ENCODE measurements at regions not wholly inside any gene's neighbourhood (a gene's known extent, or its start where the extent isn't known, plus 50 kb on each side); places are given as distances from the start of the nearest gene placed in this dataset.

DNA sequence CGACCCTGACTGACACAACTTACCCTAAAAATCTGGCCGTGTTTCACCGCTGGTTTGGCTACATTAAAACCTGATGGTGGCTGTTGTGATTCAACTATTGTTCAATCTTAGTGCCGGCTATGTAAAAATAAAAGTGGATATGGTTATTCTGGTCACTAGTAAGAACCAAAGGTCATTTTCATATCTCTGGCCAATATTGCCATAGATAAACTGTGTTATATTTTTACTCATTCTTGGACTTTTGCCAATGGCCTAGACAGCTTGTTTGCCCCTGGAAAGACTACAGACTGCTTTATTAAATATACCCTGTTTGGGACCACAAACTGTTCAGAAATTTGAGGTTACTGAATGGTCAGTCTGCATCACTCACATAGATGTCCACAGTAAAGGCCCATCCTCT lies 258.5 kb upstream of the KLHL1 start:
- ChIA-PET CTCF (no interaction called here), POLR2A (no interaction called here)
- H3K4me3 ChIP-seq (ENCODE audit: low read depth, low read length), result no peak overlapping the region
- no peak overlapping the region for H3K27ac ChIP-seq (ENCODE audit: extremely low read depth, low read depth, low read length)
- no peaks in the 10 kb centered on the region for H3K36me3 ChIP-seq (ENCODE audit: control insufficient read depth in 2 of 2, insufficient read depth in 1 of 2, low read length in 2 of 2)
- no peak for TF ChIP-seq ZNF830 (tag by site-specific recombination; IDR thresholded peaks at IDR 0.05; ENCODE audit: low read depth)
- no peak for TF ChIP-seq BCL11A (tag by site-specific recombination; IDR thresholded peaks at IDR 0.05; ENCODE audit: low read depth)
- TF ChIP-seq ZNF19 (tag by site-specific recombination; IDR thresholded peaks at IDR 0.05; ENCODE audit: low read depth), result no peak
- TF ChIP-seq ZNF292 (tag by site-specific recombination; IDR thresholded peaks at IDR 0.05; ENCODE audit: borderline replicate concordance, low read depth), result no peak
- no peak for TF ChIP-seq ZNF404 (tag by site-specific recombination; IDR thresholded peaks at IDR 0.05)
- TF ChIP-seq, protein P1, sequence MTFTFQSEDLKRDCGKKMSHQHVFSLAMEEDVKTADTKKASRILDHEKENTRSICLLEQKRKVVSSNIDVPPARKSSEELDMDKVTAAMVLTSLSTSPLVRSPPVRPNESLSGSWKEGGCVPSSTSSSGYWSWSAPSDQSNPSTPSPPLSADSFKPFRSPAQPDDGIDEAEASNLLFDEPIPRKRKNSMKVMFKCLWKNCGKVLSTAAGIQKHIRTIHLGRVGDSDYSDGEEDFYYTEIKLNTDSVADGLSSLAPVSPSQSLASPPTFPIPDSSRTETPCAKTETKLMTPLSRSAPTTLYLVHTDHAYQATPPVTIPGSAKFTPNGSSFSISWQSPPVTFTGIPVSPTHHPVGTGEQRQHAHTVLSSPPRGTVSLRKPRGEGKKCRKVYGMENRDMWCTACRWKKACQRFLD (tag by site-specific recombination; IDR thresholded peaks at IDR 0.05), result no peak
- no peak for TF ChIP-seq ZNF174 (tag by site-specific recombination; IDR thresholded peaks at IDR 0.05)
- no peaks in the 10 kb centered on the region for H3K9me3 ChIP-seq (ENCODE audit: control insufficient read depth, insufficient read depth, low read depth, low read length)
- H3K4me1 ChIP-seq (ENCODE audit: control insufficient read depth, insufficient read depth, low read length), result no peaks in the 10 kb centered on the region

- H3K9me3 ChIP-seq (ENCODE audit: control insufficient read depth, insufficient read depth, low read depth, low read length), result no peaks in the 10 kb centered on the region
- no peak overlapping the region for H3K4me3 ChIP-seq (ENCODE audit: low read depth, low read length)
- no peaks in the 10 kb centered on the region for H3K36me3 ChIP-seq (ENCODE audit: control insufficient read depth in 2 of 2, insufficient read depth in 1 of 2, low read length in 2 of 2)
- H3K4me1 ChIP-seq (ENCODE audit: control insufficient read depth, insufficient read depth, low read length), result no peaks in the 10 kb centered on the region
- TF ChIP-seq OSR2 (tag by site-specific recombination; IDR thresholded peaks at IDR 0.05) (no peak), AEBP2 (tag by site-specific recombination; IDR thresholded peaks at IDR 0.05; ENCODE audit: borderline replicate concordance) (no peak), ZBTB49 (tag by site-specific recombination; IDR thresholded peaks at IDR 0.05; ENCODE audit: low read depth) (no peak), ZNF366 (tag by site-specific recombination; conservative IDR thresholded peaks at IDR 0.05) (no peak), ZNF140 (tag by site-specific recombination; IDR thresholded peaks at IDR 0.05) (no peak), ZNF768 (tag by site-specific recombination; IDR thresholded peaks at IDR 0.05) (no peak), ZSCAN30 (tag by site-specific recombination; IDR thresholded peaks at IDR 0.05) (no peak), ZFP37 (tag by site-specific recombination; IDR thresholded peaks at IDR 0.05) (no peak), ZNF292 (tag by site-specific recombination; IDR thresholded peaks at IDR 0.05; ENCODE audit: borderline replicate concordance, low read depth) (no peak), ZNF513 (tag by site-specific recombination; IDR thresholded peaks at IDR 0.05) (no peak), ZNF404 (tag by site-specific recombination; IDR thresholded peaks at IDR 0.05) (no peak), ZNF521 (tag by site-specific recombination; IDR thresholded peaks at IDR 0.05) (no peak), KLF10 (tag by site-specific recombination; IDR thresholded peaks at IDR 0.05) (no peak), ZNF548 (tag by site-specific recombination; IDR thresholded peaks at IDR 0.05) (no peak), SCRT1 (tag by site-specific recombination; IDR thresholded peaks at IDR 0.05; ENCODE audit: borderline replicate concordance) (no peak)
- TF ChIP-seq, protein P2, sequence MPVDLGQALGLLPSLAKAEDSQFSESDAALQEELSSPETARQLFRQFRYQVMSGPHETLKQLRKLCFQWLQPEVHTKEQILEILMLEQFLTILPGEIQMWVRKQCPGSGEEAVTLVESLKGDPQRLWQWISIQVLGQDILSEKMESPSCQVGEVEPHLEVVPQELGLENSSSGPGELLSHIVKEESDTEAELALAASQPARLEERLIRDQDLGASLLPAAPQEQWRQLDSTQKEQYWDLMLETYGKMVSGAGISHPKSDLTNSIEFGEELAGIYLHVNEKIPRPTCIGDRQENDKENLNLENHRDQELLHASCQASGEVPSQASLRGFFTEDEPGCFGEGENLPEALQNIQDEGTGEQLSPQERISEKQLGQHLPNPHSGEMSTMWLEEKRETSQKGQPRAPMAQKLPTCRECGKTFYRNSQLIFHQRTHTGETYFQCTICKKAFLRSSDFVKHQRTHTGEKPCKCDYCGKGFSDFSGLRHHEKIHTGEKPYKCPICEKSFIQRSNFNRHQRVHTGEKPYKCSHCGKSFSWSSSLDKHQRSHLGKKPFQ (tag by site-specific recombination; IDR thresholded peaks at IDR 0.05), result no peak
- TF ChIP-seq, protein P3, sequence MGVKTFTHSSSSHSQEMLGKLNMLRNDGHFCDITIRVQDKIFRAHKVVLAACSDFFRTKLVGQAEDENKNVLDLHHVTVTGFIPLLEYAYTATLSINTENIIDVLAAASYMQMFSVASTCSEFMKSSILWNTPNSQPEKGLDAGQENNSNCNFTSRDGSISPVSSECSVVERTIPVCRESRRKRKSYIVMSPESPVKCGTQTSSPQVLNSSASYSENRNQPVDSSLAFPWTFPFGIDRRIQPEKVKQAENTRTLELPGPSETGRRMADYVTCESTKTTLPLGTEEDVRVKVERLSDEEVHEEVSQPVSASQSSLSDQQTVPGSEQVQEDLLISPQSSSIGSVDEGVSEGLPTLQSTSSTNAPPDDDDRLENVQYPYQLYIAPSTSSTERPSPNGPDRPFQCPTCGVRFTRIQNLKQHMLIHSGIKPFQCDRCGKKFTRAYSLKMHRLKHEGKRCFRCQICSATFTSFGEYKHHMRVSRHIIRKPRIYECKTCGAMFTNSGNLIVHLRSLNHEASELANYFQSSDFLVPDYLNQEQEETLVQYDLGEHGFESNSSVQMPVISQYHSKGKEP (tag by site-specific recombination; IDR thresholded peaks at IDR 0.05), result no peak
- H3K27ac ChIP-seq (ENCODE audit: extremely low read depth, low read depth, low read length), result no peak overlapping the region
- ChIA-PET POLR2A (no interaction called here), CTCF (interaction anchor here (0.7 kb wide), 1 partner anchor 350 kb away, joined by 4 read pairs; no protein-coding TSS in a partner anchor)
These were observed 255.7 kb upstream of the KLHL1 start for GRCh38 chr13:70363991-70364390.

Measured in HEK293 (cell line).